HG03045 (cell line): ENCODE measurements at regions not wholly inside any gene's neighbourhood (a gene's known extent, or its start where the extent isn't known, plus 50 kb on each side); places are given as distances from the start of the nearest gene placed in this dataset.
"Not testable (repeated sequence)": the region's sequence is repeated elsewhere in the genome, so short reads cannot be mapped to it uniquely, and the experiment has no call there.

Experiments used
- ATAC-seq: cut with Tn5 transposase; IDR thresholded peaks from one replicate; pipeline ENCODE4 v1.9.1; 2021; ENCODE audit warnings: mild to moderate bottlenecking, moderate library complexity; ENCODE audit not compliant: unreplicated experiment

DNA sequence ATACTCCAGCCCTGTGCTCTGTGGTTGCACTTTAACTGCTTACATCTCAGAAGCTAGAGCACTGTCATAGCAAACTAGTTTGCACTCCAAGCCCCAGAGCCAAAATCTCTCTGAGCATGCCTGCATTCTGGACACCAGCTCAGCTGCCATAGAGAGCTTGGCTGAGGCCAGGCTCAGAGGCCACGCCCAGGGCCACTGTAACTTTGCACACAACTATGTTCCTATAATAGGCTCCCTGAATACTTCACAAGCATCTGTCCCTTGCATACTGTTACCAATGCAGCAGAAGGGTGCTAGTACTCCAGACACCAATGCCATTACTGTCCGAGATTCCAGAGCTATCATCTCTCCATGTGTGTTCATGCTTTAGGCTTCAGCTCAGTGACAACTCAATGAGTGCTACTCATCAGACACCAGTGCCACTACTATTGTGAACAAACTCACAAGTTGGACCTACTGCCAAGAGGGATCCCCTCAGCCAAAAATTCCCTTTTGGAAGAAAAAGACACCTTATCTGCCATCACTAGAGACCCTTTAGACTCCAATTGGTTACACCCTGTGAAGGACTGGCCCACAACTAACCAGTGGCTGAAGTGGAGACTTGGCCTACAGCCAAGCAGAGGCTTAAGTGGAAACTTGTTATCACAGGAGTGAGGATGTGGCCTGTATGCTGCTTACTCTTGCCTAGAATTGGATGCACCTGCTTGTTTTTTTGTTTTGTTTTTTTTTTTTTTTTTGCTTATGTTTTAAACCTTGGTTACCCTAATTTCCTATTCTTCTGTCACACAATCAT, 211.6 kb upstream of the MAGI2 start:
- no peak for ATAC-seq

- ATAC-seq: no peak
These were observed 204.8 kb upstream of the MAGI2 start for GRCh38 chr7:79658304-79658703.

- ATAC-seq: no peak
These were observed 199.7 kb upstream of the MAGI2 start for GRCh38 chr7:79653136-79653631.

GRCh38 chr7:79652619-79653018, 199.2 kb upstream of the MAGI2 start:
- no peak for ATAC-seq

- no peak for ATAC-seq
These were observed 194.2 kb upstream of the MAGI2 start for GRCh38 chr7:79647711-79648110.

GRCh38 chr7:79646278-79646677, 192.8 kb upstream of the MAGI2 start:
- ATAC-seq: no peak

DNA sequence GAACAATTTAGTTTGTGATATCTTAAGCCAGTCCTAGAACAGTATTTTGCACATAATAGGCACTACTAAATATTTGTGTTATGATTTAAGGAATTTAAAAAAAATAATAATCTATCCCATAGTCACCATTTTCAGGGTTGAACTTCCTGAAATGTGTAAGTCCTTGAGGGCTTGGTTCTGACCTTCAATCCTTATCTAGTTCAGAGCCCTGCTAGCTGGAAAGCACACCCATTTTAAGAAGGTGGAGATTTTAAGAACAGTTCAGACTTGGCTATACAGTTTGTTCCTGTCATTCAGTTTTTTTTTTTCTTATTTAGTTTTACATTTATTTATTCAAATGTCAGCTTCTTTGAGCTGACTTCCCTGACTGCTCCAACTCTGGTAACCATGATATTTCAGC, 183.4 kb upstream of the MAGI2 start:
- no peak for ATAC-seq

GRCh38 chr7:79625921-79626320, 172.5 kb upstream of the MAGI2 start:
- ATAC-seq: not testable (repeated sequence)

- no peak for ATAC-seq
These were observed 170.9 kb upstream of the MAGI2 start for GRCh38 chr7:79624336-79624735.

GRCh38 chr7:79622781-79623180, 169.3 kb upstream of the MAGI2 start:
- no peak for ATAC-seq

DNA sequence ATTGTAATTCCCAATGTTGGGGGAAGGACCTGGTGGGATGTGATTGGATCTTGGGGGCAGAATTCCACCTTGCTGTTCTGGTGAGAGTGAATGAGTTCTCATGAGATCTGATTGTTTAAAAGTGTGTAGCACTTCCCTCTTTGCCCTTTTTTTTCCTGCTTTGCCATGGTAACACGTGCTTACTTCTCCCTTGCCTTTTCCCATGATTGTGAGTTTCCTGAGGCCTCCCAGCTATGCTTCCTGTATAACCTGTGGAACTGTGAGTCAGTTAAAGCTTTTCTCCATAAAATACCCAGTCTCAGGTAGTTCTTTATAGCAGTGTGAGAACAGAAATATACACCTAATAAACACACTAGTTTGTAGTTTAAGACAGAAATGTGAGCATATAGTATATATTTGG, 166.8 kb upstream of the MAGI2 start:
- ATAC-seq: no peak

DNA sequence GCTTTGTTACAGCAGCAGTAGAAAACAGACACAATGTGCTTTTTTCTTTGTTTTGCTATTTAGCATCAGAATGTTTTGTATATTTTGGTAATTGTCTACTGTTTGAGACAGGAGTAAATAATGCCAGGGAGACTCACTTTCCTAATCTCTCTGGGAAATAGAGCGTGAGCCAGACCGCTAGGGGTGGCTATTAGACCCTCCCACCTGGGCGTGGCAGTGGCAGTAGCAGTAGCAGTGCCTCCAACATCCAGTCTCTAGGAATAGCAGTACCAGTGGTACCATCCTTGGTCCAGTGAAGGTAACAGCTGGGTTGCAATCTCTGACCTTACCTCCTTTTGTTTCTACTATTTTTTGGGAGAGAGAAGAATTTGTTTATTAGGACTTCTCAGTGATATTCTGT, 165.7 kb upstream of the MAGI2 start:
- ATAC-seq: no peak

GRCh38 chr7:79615871-79616640, 162.6 kb upstream of the MAGI2 start:
- ATAC-seq: no peak

DNA sequence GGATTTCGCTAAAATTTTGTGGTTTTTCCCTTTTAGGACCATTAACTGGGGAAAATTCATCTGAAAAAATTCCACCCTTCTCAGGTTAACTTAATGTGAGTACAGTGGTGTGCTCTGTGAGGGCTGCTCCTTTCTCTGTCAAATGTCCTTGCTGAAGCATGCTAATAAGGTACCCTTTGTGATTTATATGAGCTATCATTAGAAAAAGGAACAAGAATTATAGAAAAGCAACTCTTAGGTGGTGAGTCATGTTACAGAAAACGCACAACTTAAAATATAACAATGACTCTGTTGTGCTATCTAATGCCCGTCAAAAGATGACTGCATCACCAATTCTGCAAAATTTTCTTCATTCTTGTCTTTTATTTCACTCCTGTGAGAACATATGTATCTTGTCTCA, 162.0 kb upstream of the MAGI2 start:
- ATAC-seq: no peak

- no peak for ATAC-seq
These were observed 159.4 kb upstream of the MAGI2 start for GRCh38 chr7:79612903-79613302.

GRCh38 chr7:79612022-79612421, 158.6 kb upstream of the MAGI2 start:
- no peak for ATAC-seq

GRCh38 chr7:79610748-79611304, 157.4 kb upstream of the MAGI2 start:
- ATAC-seq: no peak

DNA sequence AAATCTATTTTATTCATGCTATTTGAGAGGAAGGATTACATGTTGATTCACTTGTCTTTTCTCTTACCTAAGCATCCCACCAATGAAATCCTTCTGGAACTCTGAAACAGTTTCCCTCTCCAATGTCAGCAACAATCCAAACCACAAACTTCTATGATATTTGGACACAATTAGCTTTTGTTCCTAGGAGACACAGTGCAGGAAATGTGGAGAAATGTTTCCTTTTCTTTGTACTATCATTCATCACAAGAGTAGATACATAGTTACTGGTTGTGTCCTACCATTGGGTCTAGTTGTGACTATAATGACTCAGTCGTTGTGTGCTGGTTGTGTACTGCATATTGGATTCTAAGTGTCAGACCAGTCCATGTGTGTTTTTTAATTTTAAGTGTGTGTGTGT, 156.8 kb upstream of the MAGI2 start:
- ATAC-seq: no peak

DNA sequence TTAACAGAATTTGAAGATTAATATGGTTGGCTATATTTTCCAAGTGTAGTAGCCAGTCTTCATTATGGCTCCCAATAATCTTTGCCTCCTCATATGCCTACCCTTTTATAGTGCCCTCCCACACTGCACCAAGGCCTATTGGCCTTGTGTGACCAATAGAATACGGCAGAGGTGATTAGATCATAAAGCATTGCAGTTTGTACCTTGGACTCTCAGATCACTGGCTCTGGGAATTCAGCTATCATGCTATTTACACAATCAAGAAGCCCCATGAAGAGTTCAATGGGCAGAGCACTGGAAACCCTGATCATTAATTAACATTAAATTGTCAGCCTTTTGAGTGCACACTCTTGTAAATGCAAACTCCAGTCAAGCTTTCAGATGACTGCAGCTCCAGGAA, 154.5 kb upstream of the MAGI2 start:
- ATAC-seq: no peak

- no peak for ATAC-seq
These were observed 151.4 kb upstream of the MAGI2 start for GRCh38 chr7:79604841-79605240.

GRCh38 chr7:79598351-79598750, 144.9 kb upstream of the MAGI2 start:
- ATAC-seq: no peak

GRCh38 chr7:79594671-79595070, 141.2 kb upstream of the MAGI2 start:
- ATAC-seq: not testable (repeated sequence)
